GM21360 (cell line): ENCODE measurements at regions not wholly inside any gene's neighbourhood (a gene's known extent, or its start where the extent isn't known, plus 50 kb on each side); places are given as distances from the start of the nearest gene placed in this dataset.
"Not testable (repeated sequence)": the region's sequence is repeated elsewhere in the genome, so short reads cannot be mapped to it uniquely, and the experiment has no call there.

Experiments used
- ATAC-seq: cut with Tn5 transposase; IDR thresholded peaks from one replicate; pipeline ENCODE4 v1.9.1; 2021; ENCODE audit warnings: mild to moderate bottlenecking, moderate library complexity; ENCODE audit not compliant: unreplicated experiment

GRCh38 chr11:119586181-119586580 lies 142.8 kb downstream of the NECTIN1 start:
- no peak for ATAC-seq

DNA sequence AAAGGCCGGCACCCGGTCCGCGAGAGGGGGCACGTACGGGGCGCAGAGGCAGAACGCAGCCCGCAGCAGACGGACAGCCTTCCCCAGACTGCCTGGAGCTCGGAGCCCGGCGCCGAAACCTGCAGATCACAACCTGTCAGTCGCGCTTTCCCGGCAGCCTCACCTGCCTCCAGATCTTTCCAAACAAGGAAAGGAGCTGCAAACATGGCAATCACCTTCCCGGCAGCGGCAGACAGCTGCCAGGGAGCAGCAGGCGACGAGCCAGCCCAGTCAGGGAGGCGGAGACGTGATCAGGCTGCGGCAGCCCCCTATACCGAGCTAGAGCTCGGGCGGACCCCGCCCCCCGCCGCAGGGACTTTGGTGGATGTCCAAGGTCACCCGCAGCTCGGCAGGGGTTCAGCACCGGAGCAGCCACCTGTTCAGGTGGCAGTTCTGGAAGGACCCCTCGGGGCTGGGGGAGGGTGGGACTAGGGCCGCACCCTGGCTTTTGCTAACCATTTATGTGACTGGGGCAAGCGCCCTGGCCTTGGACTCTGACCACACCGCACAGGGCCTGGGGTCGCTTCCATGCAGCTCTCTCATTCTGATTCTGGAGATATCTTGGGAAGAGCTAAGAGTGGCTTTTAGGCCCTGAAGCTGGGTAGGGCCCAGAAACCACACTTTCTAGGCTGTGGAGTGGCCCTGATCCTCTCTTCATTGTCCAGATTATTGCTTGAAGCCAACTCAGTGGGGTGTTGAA lies 143.8 kb downstream of the NECTIN1 start:
- no peak for ATAC-seq

DNA sequence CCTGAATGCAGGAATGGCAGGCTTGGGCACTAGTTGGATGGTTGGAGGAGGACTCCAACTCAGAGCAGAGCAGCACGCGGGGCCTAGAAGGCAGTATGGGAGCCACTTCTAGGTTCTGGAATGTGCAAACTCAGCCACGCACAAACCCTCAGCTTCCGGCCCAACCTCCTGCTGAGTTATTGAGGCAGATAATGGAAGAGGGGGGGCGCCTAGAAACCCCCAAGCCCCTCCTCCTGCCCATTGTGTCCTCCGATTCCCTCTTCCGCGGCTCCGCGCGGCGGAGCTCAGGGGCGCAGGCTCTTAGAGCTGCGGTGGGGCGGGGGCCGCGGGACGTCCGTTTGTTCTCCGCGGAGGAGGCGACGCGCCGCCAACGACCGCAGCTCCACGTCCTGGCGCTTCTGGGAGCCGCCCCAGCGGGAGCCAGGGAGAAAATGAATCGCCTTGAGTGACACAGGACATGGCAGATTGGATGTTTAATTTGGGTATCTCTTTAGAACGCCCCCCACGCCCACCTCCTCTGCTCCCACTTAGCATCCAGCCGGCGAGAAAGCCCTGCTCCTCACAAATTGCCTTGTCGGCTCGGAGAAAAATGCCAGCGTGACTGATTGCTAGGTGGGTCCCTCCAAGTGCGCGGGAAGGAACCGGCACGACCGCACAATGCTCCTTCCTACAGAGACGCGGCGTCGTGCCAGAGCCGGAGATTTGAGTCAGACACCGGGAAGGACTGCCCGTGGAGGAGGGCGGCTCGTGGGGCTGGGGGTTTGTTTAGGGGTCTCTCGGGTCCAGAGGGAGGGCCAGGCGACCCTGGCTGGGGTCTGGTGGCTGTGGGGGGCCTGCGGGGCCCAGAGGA lies 144.6 kb downstream of the NECTIN1 start:
- no peak for ATAC-seq

DNA sequence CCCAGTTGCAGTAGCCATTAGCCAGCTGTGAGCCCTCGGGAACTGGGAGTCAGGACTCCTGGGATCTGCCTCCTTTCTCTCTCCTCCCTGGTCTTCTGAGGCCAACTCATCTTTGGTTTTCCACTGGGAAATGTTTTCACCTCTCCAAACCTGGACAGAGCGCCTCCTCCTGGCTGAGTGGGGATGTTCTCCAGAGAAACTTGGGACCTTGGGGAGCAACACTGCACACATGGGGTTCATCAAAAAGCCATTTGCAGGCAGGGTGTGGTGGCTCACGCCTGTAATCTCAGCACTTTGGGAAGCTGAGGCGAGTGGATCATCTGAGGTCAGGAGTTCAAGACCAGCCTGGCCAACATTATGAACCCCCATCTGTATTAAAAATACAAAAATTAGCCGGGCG lies 145.4 kb downstream of the NECTIN1 start:
- ATAC-seq, result no peak

DNA sequence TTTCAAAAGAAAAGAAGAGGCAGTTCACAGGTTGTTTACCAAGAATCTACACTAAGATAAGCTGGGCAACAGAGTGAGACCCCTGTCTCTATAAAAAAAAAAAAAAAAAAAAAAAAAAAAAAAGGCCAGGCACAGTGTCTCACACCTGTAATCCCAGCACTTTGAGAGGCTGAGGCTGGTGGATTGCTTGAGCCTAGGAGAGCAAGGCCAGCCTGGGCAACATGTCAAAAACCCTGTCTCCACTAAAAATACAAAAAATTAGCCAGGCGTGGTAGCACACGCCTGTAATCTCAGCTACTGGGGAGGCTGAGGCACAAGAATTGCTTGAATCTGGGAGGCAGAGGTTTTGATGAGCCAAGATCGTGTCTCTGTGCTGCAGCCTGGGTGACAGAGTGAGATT lies 147.6 kb downstream of the NECTIN1 start:
- not testable (repeated sequence) for ATAC-seq

GRCh38 chr11:119580751-119581150 lies 148.2 kb downstream of the NECTIN1 start:
- ATAC-seq, result no peak

- ATAC-seq, result no peak
Observed at GRCh38 chr11:119580081-119580480, 148.9 kb downstream of the NECTIN1 start.

DNA sequence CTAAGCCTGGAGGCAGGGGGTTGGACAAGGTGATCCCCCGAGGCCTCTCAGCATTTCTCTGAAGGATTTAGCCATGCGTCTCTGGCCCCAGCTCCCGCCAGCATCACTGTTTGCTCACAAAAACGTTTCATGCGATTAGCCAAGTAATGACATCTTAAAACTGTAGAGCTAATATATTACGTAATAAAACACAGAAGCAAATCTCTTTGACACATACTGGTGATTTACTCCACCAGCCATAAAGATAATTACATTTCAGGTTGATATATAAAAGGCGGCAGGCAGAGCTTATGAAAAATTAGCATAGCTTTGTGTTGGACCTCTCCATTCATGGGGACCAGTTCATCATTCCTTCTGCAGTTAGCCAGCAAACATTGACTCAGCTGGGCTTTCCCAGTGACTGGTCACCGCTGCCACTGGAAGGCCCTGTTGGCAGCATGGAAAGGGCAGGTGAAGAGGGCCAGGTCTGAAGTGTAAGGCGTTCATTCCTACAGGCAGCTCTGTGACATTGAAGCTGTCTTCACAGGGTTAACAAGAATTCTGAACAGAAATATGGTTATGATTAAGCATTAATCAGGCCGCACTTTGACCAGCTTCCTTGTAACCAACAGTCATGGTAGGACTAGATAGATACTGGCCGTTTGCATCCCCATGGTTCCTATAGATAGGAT lies 150.3 kb downstream of the NECTIN1 start:
- ATAC-seq, result no peak

DNA sequence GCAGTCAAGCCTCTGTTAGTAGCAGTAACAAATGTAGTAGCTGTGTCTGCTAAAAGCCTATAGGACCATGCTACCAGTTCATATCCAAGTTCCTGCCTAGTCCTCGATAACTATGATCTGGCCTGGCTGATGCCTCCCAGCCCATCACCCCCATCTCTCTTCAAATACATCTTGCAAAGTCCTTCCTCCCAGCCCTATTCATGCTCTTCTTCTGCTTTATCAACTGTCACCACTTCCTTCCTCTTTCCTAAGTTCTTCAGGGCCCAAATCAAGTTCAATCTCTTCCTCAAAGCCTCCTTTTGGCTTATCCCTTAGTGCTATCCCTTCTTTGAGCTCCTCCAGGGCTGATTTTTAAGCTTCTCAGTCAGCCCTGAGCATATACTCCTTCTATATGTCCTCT lies 150.9 kb upstream of the THY1 start:
- no peak for ATAC-seq

DNA sequence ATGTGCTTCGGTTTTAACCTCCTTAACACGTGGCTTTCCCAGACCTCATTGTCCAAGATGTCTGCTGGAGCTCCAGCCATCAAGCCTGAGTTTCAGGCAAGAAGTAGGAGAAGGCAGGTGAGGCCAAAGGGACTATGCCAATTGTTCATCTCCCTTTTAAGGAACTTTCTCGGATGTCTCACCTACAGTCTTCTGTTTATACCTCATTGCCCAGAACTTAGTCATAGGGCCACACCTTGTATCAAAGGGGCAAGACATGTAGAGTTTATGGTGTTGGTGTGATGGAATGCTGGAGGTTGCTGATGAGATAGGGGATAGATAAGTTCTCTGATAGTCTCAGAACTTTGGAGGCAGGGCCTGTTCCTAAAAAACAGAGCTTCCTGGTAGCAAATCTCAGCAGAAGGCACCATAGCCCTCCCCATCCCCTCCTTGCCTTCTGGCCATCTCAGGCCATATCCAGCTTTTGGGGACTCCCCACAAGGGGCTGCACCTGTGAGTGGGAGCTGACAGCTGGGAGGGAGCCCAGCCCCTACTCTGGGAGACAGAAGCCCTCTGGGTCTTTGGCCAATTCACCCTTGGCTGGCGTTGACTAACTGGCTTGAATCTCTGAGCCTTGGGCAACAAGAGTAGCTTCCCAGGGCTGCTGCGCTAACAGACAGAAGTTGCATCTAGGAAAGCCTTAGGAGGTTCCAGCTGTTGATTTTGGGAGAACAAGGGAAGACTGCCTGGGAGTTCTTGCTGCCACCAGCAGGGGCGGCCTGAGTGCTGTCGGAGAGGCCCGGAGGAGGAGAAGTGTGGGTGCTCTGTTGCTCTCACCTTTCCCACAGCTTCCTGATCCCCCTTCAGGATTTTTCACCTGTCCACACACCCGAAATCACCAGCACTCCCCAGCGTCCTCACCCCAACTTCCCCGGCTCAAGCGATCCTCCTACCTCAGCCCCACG lies 149.8 kb upstream of the THY1 start:
- ATAC-seq, result no peak

DNA sequence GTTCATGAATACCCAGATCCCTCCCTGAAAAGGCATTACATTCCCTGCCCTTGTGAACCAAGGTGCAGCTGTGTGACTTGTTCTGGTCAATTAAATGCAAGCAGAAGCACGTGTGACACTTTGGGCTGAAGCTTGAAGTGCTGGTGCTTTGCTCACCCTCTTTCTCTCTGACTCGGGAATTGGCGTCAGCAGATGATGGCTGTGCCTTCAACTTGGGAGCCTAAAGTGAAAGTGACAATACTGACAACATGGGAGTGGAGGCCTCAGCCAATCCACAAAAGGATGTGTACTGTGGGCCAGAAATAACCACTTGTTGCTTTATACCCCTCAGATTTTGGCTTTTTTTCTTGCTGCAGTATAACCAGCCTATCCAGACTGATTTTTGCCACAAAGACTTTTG lies 148.3 kb upstream of the THY1 start:
- ATAC-seq, result no peak

DNA sequence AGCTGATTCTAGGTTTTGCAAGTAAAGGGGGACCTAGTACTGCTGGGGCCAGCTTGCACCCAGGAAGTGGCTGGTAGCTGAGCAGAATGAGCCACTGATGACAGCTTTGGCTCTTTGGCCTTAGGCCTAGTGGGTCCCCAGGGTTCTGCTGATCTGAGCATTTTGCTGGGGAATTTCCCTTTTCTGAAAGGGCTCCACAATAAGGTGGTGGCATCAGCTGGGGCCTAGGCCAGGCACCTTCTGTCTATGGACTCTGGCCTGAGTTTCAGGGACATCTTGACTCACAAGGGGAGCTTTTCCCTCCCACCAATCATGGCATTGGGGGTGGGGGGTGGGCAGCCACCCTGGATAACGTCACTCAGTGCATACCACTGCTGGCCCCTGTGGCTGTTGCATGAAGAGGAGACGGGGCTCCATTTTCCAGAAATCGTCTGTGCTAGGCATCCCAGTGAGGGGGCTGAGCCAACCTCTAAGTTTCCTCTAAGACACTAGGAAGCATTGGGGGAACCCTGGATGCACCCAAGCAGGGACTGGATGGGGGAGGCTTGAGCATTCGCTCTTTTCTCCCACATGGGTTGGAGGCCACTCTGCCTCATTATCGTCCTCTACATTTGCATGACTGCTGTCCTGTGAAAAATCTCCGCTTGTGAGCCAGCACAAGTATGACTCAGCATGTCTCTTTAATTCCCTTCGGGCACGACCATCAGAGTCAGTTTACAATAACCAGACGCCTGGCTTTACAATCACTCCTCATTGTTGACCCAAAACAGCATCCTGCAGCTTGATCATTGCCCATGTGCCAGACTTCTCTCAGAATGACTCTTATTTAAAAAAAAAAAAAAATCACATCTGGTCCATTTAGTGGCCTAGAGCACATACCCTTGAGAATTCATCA lies 145.0 kb upstream of the THY1 start:
- ATAC-seq, result no peak

DNA sequence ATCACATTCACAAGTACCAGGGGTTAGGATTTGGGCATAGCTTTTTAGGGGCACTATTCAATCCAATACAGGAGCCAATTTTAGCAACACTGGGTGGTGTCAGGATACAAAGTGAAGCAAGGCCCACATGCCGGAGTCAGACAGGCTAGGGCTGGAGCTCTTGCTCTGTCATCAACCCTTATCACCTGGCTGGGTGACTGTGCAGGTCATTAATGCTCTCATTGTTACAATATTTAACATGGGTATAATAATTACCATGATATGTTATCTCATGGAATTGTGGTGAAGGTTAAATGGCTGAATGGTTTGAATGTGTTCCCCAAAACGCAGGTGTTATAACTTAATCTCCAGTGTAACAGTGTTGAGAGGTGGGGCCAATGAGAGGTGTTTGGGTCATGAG lies 143.3 kb upstream of the THY1 start:
- no peak for ATAC-seq

DNA sequence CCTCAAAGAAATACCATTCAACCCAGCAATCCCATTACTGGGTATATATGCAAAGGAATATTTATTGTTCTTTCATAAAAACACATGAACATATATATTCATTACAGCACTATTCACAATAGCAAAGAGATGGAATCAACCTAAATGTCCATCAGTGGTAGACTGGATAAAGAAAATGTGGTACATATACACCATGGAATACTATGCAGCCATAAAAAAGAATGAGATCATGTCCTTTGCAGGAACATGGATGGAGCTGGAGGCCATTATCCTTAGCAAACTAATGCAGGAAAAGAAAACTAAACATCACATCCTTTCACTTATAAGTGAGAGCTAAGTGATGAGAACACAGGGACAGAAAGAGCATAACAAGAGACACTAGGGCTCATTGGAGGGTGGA lies 142.7 kb upstream of the THY1 start:
- not testable (repeated sequence) for ATAC-seq

GRCh38 chr11:119560961-119561360 lies 138.0 kb upstream of the THY1 start:
- ATAC-seq, result no peak

DNA sequence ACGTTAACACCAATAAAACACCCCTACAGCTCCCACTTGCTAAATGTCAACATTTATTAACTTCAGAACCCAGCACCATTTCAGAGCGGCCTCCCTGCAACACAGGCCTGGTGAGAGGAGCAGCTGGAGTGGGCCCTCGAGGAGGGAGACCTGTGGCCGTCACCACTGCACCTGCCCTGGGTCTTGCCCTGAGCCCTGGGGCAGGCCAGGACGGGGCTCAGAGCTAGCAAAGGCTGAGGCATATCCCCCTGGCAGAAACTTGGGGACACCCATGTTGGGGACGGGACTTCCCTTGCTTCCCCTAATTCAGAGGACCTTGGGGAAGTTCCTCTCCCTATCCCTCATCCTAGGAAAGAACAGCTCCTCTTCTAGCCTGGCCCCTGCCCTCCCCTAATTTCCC lies 137.3 kb upstream of the THY1 start:
- no peak for ATAC-seq

DNA sequence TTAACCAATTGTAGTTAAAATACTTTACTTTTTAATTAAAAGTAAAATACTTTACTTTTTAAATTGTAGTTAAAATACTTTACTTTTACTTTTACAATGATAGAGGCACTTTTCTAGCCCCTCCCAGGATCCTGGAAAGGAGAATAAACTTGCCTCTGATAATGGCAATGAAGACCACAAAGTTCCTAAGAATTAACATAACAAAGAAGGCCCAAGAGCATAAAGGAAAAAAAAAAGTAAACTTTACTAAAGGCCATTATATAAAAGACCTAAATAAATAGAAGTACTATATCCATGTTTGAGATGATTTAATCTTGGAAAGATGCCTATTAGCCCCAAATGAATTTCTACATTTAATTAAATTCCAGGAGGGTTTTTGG lies 129.1 kb upstream of the THY1 start:
- ATAC-seq, result no peak

DNA sequence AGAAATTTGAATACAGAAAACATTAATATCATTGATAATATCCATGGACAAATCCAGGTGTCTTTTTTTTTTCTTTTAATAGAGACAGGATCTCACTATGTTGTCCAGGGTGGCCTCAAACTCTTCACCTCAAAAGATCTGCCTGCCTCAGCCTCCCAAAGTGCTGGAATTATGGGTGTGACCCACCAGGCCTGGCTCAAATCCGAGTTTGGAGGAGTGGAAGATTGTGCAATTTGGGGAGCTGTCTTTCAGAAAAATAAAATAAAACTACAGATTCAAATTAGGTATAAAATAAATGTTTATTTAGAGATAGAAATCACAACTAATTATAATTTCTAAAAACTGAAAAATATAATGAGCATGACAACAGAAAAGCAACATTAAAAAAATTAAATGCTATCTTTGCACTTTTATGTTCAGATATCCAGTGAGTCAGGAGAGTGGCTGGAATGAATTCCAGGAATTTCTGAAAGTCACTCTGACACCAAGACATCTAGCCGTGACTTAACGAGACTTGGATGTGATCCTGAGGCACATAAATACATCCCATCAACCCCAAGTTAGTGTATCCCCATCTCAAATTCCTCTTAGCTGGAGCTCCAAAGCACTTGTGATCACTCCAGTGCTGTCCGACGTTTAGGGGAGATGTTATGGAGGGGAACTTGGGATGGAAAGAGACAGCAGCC lies 128.6 kb upstream of the THY1 start:
- no peak for ATAC-seq

DNA sequence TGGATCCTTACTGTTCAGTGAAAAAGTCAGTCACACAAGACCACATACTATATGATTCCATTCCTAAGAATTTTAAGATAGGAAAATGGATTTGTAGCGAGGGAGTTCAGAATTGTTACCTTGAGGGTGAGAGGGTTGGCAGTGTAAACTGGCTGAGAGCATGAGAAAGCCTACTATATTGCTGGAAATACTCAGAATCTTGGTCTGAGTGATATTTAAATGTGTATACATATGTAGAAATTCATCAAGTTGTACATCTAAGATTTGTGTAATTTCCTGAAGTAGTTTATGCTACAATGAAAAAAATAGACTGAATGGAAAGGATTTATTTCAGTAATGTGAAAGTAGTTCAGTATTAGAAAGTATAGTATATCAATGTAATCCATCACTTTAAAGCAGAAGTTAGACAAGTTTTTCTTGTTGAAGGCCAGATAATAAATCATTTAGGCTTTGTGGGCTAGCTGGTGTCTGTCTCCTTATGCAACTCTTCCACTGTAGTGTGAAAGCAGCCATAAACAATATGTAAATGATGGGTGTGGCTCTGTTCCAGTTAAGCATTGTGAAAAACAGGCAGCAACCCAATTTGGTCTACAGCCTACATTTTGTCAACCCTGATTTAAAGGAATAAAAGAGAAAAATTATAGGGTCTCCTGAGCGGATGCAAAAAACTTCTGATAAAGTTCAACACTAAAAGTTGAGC lies 127.2 kb upstream of the THY1 start:
- no peak for ATAC-seq
